ENCODE measurements at regions not wholly inside any gene's neighbourhood (a gene's known extent, or its start where the extent isn't known, plus 50 kb on each side); places are given as distances from the start of the nearest gene placed in this dataset.

GRCh38 chr15:68506071-68506470, 72.7 kb upstream of the CORO2B start:
- H3K4me3 Mint-ChIP-seq: no peak overlapping the region
- no peak for TF ChIP-seq CTCF (conservative IDR thresholded peaks at IDR 0.05)
- no peaks in the 10 kb centered on the region for H3K36me3 Mint-ChIP-seq (ENCODE audit: low read depth)
- peaks cover 14% of the 10 kb centered on the region for H3K4me1 Mint-ChIP-seq
- H3K9me3 Mint-ChIP-seq: no peaks in the 10 kb centered on the region
- no peaks in the 10 kb centered on the region for H3K27me3 Mint-ChIP-seq (ENCODE audit: low read depth)
- H3K27ac Mint-ChIP-seq (ENCODE audit: unreplicated experiment): no peak overlapping the region
- DNase-seq (ENCODE audit: low read depth, low spot score): no peak

- TF ChIP-seq CTCF (conservative IDR thresholded peaks at IDR 0.05): no peak
- DNase-seq (ENCODE audit: low read depth, low spot score): no peak
- Mint-ChIP-seq H3K9me3 (no peaks in the 10 kb centered on the region), H3K27me3 (ENCODE audit: low read depth) (no peaks in the 10 kb centered on the region), H3K4me1 (peaks cover 22% of the 10 kb centered on the region), H3K4me3 (no peak overlapping the region), H3K36me3 (ENCODE audit: low read depth) (no peaks in the 10 kb centered on the region), H3K27ac (ENCODE audit: unreplicated experiment) (no peak overlapping the region)
Measured at GRCh38 chr15:68507447-68507846, 71.3 kb upstream of the CORO2B start.

- no peak for TF ChIP-seq CTCF (conservative IDR thresholded peaks at IDR 0.05)
- H3K4me1 Mint-ChIP-seq: peaks cover 22% of the 10 kb centered on the region
- peaks cover 6% of the 10 kb centered on the region for H3K9me3 Mint-ChIP-seq
- H3K4me3 Mint-ChIP-seq: no peak overlapping the region
- no peaks in the 10 kb centered on the region for H3K36me3 Mint-ChIP-seq (ENCODE audit: low read depth)
- H3K27me3 Mint-ChIP-seq (ENCODE audit: low read depth): no peaks in the 10 kb centered on the region
- H3K27ac Mint-ChIP-seq (ENCODE audit: unreplicated experiment): no peak overlapping the region
- no peak for DNase-seq (ENCODE audit: low read depth, low spot score)
Measured at GRCh38 chr15:68508485-68509189, 70.2 kb upstream of the CORO2B start.

GRCh38 chr15:68510558-68510957, 68.2 kb upstream of the CORO2B start:
- H3K9me3 Mint-ChIP-seq: peaks cover 8% of the 10 kb centered on the region
- TF ChIP-seq CTCF (conservative IDR thresholded peaks at IDR 0.05): no peak
- H3K27ac Mint-ChIP-seq (ENCODE audit: unreplicated experiment): no peak overlapping the region

GRCh38 chr15:68511073-68511991, 67.5 kb upstream of the CORO2B start:
- no peaks in the 10 kb centered on the region for H3K27me3 Mint-ChIP-seq (ENCODE audit: low read depth)
- peaks cover 19% of the 10 kb centered on the region for H3K4me1 Mint-ChIP-seq
- H3K4me3 Mint-ChIP-seq: no peak overlapping the region
- DNase-seq (ENCODE audit: low read depth, low spot score): no peak
- H3K27ac Mint-ChIP-seq (ENCODE audit: unreplicated experiment): no peak overlapping the region
- TF ChIP-seq CTCF (conservative IDR thresholded peaks at IDR 0.05): no peak
- H3K36me3 Mint-ChIP-seq (ENCODE audit: low read depth): no peaks in the 10 kb centered on the region
- peaks cover 8% of the 10 kb centered on the region for H3K9me3 Mint-ChIP-seq

More at GRCh38 chr15:68510558-68510957, 68.2 kb upstream of the CORO2B start:
- Mint-ChIP-seq H3K36me3 (ENCODE audit: low read depth) (no peaks in the 10 kb centered on the region), H3K4me3 (no peak overlapping the region), H3K4me1 (peaks cover 15% of the 10 kb centered on the region), H3K27me3 (ENCODE audit: low read depth) (no peaks in the 10 kb centered on the region)
- no peak for DNase-seq (ENCODE audit: low read depth, low spot score)

All from neural crest cell (in vitro differentiated cells).